22Rv1 (cell line): ENCODE measurements at regions not wholly inside any gene's neighbourhood (a gene's known extent, or its start where the extent isn't known, plus 50 kb on each side); places are given as distances from the start of the nearest gene placed in this dataset.

Source experiments
- CTCF ChIP-seq: fragments of 450-650 bp; IDR thresholded peaks from 2 replicates; pipeline ENCODE4 v1.5.1; 2017; ENCODE audit warnings: mild to moderate bottlenecking
- ZFX ChIP-seq: fragments of 450-650 bp; IDR thresholded peaks from 2 replicates; pipeline ENCODE4 v1.6.1; 2017; ENCODE audit warnings: antibody characterized with exemption, borderline replicate concordance

DNA sequence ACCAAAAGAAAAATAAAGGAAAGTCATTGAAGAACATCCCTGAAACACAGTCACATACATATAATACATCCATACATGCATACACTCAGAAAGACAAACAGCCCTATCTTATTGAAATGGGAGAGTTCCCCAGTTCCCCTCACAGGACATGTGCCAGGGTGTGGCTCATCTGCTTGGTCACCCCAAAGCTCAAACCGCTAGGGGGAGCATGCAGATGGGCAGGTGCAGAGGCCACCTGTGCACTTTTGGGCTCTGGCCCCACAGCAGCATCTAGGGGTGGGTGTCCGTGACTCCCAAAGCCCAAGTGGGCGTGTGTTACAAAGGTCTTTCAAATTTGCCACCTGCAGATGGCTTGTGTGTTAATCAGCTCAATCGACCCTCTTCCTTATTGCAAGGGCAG lies 75.2 kb downstream of the CMAS start:
- TF ChIP-seq CTCF (peak; percentile 47), ZFX (no peak)
